Activated T-cell treated with anti-CD3 and anti-CD28 coated beads, Interleukin-2, amount 50 U/mL, for 4 hours (primary cell): ENCODE measurements at regions not wholly inside any gene's neighbourhood (a gene's known extent, or its start where the extent isn't known, plus 50 kb on each side); places are given as distances from the start of the nearest gene placed in this dataset.

Experiments used
- ATAC-seq, 2 donors: fragments of 200-7000 bp; cut with Tn5 transposase; one replicate each; pipeline ENCODE4 v1.10.0; 2021
- DNase-seq: peaks from one replicate; pipeline ENCODE4 v3.0.0-alpha.2; 2020
- H3K27me3 Mint-ChIP-seq: one replicate; pipeline ENCODE4 v1.8.0; 2021; ENCODE audit warnings: low read depth, mixed read lengths
- H3K36me3 Mint-ChIP-seq: one replicate; pipeline ENCODE4 v1.8.0; 2022; ENCODE audit warnings: mixed read lengths; ENCODE audit not compliant: insufficient read depth
- H3K4me1 Mint-ChIP-seq: one replicate; pipeline ENCODE4 v1.8.0; 2021; ENCODE audit warnings: low read depth, mixed read lengths
- H3K4me3 Mint-ChIP-seq: one replicate; pipeline ENCODE4 v1.8.0; 2021; ENCODE audit warnings: mild to moderate bottlenecking, moderate library complexity, mixed read lengths
- H3K9me3 Mint-ChIP-seq: one replicate; pipeline ENCODE4 v1.8.0; 2021; ENCODE audit warnings: mixed read lengths

DNA sequence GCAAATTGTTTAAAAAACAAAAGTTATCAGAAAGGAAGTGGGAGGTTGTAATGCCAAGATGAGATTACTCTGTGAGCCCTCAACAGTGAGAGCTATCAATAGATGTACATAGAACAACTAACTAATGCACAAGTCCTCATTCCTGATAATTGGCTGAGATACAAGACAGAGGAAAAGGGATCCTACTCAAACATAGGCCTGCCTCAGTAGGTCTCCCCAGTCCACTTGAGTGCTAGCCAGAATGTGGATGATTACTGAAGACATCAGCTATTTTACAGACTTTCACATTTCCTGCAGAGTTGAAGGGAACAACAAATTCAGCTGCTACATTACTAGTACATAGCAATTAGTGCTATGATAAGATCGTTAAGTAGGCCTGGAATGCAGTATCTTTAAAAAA lies 981.9 kb downstream of the TUSC7 start:
- H3K9me3 Mint-ChIP-seq, result no peaks in the 10 kb centered on the region
- ATAC-seq (no peak), DNase-seq (no peak)
- H3K4me3 Mint-ChIP-seq, result no peak overlapping the region
- H3K36me3 Mint-ChIP-seq, result no peaks in the 10 kb centered on the region
- H3K4me1 Mint-ChIP-seq, result no peaks in the 10 kb centered on the region
- H3K27me3 Mint-ChIP-seq, result no peaks in the 10 kb centered on the region

- H3K9me3 Mint-ChIP-seq, result no peaks in the 10 kb centered on the region
- H3K4me1 Mint-ChIP-seq, result no peaks in the 10 kb centered on the region
- no peak for ATAC-seq
- H3K27me3 Mint-ChIP-seq, result no peaks in the 10 kb centered on the region
- no peak overlapping the region for H3K4me3 Mint-ChIP-seq
- no peaks in the 10 kb centered on the region for H3K36me3 Mint-ChIP-seq
- no peak for DNase-seq
Observed at GRCh38 chr3:117692416-117692995, 982.9 kb downstream of the TUSC7 start.

GRCh38 chr3:117695321-117695720 lies 985.7 kb downstream of the TUSC7 start:
- ATAC-seq (no peak), DNase-seq (no peak)
- Mint-ChIP-seq H3K27me3 (no peaks in the 10 kb centered on the region), H3K4me1 (no peaks in the 10 kb centered on the region), H3K9me3 (no peaks in the 10 kb centered on the region), H3K4me3 (no peak overlapping the region), H3K36me3 (no peaks in the 10 kb centered on the region)

DNA sequence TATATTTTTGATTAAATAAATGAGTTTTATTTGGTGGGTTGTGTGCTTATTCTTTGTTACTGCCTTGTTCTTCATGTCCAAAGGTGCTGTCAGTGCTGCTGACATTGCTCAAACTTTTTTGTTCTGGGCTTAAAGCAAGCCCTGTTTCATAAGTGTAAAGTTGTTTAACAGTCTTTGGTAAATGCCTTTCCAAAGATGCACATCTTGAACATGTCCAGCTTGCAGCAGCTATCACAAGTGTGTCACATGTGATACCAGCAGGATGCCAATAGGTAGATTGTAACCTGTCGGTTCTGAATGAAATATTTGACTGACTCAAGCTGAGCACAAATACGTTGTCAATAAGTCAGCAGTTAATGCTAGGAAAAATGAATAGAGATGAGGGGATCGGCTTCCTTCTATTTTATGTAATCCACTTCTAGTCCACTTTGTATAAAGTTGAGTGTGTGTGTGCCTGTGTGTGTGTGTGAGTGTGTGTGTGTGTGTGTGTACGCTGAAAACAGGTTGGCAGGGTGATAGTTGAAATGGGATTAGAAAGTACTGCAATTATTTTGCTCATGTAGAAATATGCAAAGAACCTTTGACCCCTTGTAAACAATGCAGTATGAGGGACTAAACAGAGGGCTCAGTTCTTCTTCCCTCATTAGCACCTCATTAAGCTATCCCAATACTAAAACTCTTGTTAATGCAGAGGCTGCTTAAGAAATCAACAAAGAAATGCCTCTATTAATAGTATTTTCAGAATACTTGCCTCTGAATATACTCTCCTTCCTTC lies 986.5 kb downstream of the TUSC7 start:
- no peak overlapping the region for H3K4me3 Mint-ChIP-seq
- H3K27me3 Mint-ChIP-seq, result no peaks in the 10 kb centered on the region
- ATAC-seq (no peak), DNase-seq (no peak)
- H3K9me3 Mint-ChIP-seq, result peaks cover 4% of the 10 kb centered on the region
- no peaks in the 10 kb centered on the region for H3K36me3 Mint-ChIP-seq
- H3K4me1 Mint-ChIP-seq, result no peaks in the 10 kb centered on the region

DNA sequence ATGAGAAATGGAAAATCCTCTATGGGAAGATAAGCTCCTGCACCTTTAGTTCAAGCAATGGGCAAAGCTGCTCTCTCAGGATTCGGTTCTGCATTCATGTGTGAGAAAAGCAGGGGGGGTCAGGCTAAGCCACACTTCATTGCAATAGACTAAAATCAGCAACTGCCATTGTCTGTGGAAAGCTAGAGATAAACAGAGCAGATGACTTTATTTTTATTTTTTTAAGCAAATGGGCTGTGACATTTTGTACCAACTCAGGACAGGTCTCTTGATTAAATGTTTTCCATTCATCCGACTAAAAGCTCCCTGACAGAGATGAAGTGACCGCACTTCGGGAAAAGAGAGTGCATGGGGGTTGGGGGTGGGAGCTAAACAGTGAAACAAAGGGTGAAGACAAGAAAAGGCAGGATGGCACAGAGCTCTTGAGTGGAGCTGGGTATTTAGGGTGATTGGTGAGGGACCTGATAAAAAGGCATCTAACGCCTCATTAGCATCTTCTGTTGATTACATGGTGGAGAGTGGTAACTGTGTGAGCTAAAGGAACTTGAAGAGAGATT lies 987.4 kb downstream of the TUSC7 start:
- ATAC-seq, result no peak

DNA sequence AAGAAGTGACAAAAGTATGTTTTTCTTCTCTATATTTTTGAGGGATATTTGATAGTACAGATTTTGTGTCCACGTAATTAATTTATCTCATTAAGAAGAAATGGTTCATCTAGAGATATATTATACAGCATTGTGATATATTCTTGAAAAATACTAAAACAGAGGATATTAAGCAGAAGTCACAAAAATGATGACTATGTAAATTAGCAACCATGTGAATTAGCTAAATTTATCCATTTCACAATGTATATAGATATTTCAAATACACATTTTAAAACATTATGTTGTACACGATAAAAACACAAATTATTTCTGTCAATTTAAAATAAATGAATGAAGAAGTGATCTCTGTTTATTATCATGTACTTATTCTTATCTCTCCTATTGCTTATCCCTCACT lies 989.5 kb downstream of the TUSC7 start:
- Mint-ChIP-seq H3K4me1 (no peaks in the 10 kb centered on the region), H3K36me3 (no peaks in the 10 kb centered on the region), H3K4me3 (no peak overlapping the region), H3K27me3 (no peaks in the 10 kb centered on the region), H3K9me3 (peaks cover 4% of the 10 kb centered on the region)
- no peak for ATAC-seq
- no peak for DNase-seq

More for the DNA sequence above, 987.4 kb downstream of the TUSC7 start:
- H3K36me3 Mint-ChIP-seq, result no peaks in the 10 kb centered on the region
- no peak for DNase-seq
- peaks cover 4% of the 10 kb centered on the region for H3K9me3 Mint-ChIP-seq
- no peaks in the 10 kb centered on the region for H3K4me1 Mint-ChIP-seq
- H3K4me3 Mint-ChIP-seq, result no peak overlapping the region
- H3K27me3 Mint-ChIP-seq, result no peaks in the 10 kb centered on the region

DNA sequence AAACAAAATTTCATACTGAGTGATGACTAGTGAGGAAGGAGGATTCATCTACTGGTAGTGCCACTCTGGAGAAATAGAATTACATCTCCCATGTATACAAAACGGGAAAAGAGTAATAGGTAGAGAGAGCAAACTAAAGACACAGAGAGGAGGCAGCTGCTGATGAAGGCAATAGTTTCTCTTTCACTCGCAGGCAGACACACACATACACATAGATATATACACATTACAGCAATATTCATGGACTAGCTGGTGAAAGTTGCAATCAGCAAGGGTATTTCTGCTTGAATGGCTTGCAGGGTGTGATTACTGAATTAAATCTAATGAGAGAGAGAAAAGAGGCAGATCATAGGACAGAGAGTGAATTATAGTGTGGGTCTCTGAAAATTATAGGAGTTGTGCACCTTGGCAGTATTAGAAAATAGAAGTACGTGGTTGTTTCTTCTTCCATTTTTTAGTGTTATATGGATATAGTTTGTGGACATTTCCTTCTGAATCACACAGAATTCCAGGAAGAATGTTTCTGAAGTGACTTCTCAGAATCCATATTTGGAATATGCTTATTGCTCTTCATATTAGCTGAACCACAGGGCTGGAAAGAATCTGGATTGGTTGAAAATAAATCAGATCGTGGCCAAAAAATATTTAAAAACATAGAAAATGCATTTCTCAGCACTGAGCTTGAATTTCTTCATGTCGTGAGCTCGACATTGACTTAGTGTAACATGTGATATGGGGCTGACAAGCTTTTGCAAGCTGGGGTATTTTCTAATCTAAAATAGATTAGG lies 991.2 kb downstream of the TUSC7 start:
- Mint-ChIP-seq H3K4me1 (no peaks in the 10 kb centered on the region), H3K4me3 (no peak overlapping the region), H3K36me3 (no peaks in the 10 kb centered on the region), H3K9me3 (peaks cover 4% of the 10 kb centered on the region), H3K27me3 (no peaks in the 10 kb centered on the region)
- no peak for ATAC-seq
- no peak for DNase-seq

DNA sequence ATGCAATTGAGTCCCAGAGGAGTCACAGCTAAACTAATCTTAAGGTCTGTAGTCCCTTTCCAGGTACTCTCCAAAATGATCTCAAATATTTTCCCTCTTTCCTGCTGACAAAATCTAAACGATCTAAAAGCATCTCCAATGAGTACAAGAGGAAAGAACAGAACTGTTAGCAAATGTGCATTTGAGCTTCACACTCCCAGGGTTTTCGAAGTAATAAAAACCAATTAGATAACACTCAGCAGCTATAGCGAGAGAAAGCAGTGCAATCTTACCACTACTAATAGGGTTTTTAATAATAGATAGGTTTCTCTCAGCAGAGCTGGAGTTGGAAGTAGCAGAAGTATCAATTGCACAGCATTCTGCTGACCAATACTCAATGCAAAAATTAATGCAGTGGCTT lies 995.4 kb downstream of the TUSC7 start:
- H3K4me3 Mint-ChIP-seq, result no peak overlapping the region
- no peaks in the 10 kb centered on the region for H3K4me1 Mint-ChIP-seq
- ATAC-seq (no peak), DNase-seq (no peak)
- H3K9me3 Mint-ChIP-seq, result peaks cover 6% of the 10 kb centered on the region
- H3K27me3 Mint-ChIP-seq, result no peaks in the 10 kb centered on the region
- no peaks in the 10 kb centered on the region for H3K36me3 Mint-ChIP-seq

GRCh38 chr3:117706037-117706436 lies 996.5 kb downstream of the TUSC7 start:
- H3K4me1 Mint-ChIP-seq, result no peaks in the 10 kb centered on the region
- DNase-seq (no peak), ATAC-seq (no peak)
- peaks cover 9% of the 10 kb centered on the region for H3K9me3 Mint-ChIP-seq
- no peaks in the 10 kb centered on the region for H3K27me3 Mint-ChIP-seq
- no peak overlapping the region for H3K4me3 Mint-ChIP-seq
- no peaks in the 10 kb centered on the region for H3K36me3 Mint-ChIP-seq

DNA sequence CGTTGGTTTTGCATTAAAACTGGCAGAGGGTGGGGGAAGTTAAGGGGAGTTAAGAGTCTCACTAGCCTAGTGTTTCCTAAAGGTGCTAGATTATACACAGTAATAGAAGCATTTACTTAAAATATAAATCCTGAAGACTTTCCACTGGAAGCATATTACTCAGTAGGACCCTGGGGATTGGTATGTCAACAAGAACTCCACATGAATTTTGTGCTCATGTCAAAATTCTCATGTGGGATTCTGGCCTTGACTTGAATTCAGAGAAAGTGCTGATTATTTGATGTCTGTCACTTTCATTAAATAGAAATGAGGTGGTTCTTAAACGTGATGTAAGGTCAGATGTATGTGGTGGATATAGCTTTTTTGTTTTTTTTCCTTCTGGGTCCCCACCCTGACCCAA lies 997.2 kb downstream of the TUSC7 start:
- Mint-ChIP-seq H3K36me3 (no peaks in the 10 kb centered on the region), H3K9me3 (peaks cover 9% of the 10 kb centered on the region), H3K4me3 (no peak overlapping the region), H3K4me1 (no peaks in the 10 kb centered on the region), H3K27me3 (no peaks in the 10 kb centered on the region)
- ATAC-seq (no peak), DNase-seq (no peak)

- DNase-seq, result no peak
- no peak for ATAC-seq
- Mint-ChIP-seq H3K4me3 (no peak overlapping the region), H3K27me3 (no peaks in the 10 kb centered on the region), H3K4me1 (no peaks in the 10 kb centered on the region), H3K36me3 (no peaks in the 10 kb centered on the region), H3K9me3 (peaks cover 9% of the 10 kb centered on the region)
Observed at GRCh38 chr3:117708601-117709000, 999.0 kb downstream of the TUSC7 start.

DNA sequence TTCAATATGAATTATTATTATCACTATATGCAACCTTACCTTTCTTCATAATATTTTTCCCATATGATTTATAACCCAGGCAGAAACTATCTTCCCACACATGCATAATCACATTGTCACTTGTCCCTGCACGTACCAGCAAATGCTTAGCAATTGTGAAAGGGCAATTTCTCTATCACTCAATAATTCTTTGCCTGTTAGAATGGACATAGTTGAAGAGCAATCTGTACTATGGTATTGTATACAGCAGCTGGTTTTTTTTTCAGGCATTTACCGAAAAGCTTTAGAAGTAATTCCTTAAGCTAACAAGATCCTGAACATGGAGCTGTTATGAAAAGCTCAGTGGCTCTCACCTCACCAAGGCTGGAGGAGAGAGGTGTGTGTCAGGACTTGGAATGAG lies 999.5 kb downstream of the TUSC7 start:
- H3K4me3 Mint-ChIP-seq, result no peak overlapping the region
- DNase-seq (no peak), ATAC-seq (no peak)
- H3K27me3 Mint-ChIP-seq, result no peaks in the 10 kb centered on the region
- no peaks in the 10 kb centered on the region for H3K4me1 Mint-ChIP-seq
- H3K36me3 Mint-ChIP-seq, result no peaks in the 10 kb centered on the region
- peaks cover 9% of the 10 kb centered on the region for H3K9me3 Mint-ChIP-seq

DNA sequence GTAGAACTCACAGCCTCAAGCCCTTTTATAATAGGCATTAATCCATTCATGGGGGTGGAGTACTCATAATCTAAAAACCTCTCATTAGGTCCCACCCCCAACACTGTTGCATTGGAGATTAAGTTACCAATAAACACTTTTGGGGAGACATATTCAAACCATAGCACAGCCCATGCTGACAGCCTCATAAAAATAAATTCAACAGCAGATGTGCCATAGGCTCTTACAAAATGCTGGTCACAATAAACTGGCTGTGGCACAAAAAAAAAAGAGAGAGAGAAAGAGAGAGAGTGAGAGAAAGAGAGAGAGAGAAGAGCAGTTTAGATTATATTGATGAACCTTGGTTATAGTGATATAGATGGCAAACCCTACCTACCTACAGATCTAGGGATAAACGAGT lies 1000.9 kb downstream of the TUSC7 start:
- H3K4me1 Mint-ChIP-seq, result no peaks in the 10 kb centered on the region
- no peak overlapping the region for H3K4me3 Mint-ChIP-seq
- ATAC-seq, result no peak
- no peaks in the 10 kb centered on the region for H3K36me3 Mint-ChIP-seq
- H3K9me3 Mint-ChIP-seq, result peaks cover 9% of the 10 kb centered on the region
- DNase-seq, result no peak
- H3K27me3 Mint-ChIP-seq, result no peaks in the 10 kb centered on the region

GRCh38 chr3:117719316-117719926 lies 1009.8 kb downstream of the TUSC7 start:
- Mint-ChIP-seq H3K27me3 (no peaks in the 10 kb centered on the region), H3K36me3 (no peaks in the 10 kb centered on the region), H3K4me1 (no peaks in the 10 kb centered on the region), H3K4me3 (no peak overlapping the region), H3K9me3 (peaks cover 10% of the 10 kb centered on the region)
- DNase-seq (no peak), ATAC-seq (no peak)
